Liver (tissue), 2 donors: ENCODE measurements at regions not wholly inside any gene's neighbourhood (a gene's known extent, or its start where the extent isn't known, plus 50 kb on each side); places are given as distances from the start of the nearest gene placed in this dataset.

Source experiments
- TF ChIP-seq, protein P1 (sequence below): IDR thresholded peaks from 2 replicates; pipeline ENCODE4 v1.6.1; 2016; ENCODE audit warnings: antibody characterized with exemption, mild to moderate bottlenecking
- TF ChIP-seq, protein P2 (sequence below): fragments of 150-350 bp; IDR thresholded peaks from 2 replicates; pipeline ENCODE4 v1.5.1; 2017; ENCODE audit warnings: improper control_type of control experiment, low read depth, low read length; ENCODE audit not compliant: missing input control
- donor health status: healthy.

DNA sequence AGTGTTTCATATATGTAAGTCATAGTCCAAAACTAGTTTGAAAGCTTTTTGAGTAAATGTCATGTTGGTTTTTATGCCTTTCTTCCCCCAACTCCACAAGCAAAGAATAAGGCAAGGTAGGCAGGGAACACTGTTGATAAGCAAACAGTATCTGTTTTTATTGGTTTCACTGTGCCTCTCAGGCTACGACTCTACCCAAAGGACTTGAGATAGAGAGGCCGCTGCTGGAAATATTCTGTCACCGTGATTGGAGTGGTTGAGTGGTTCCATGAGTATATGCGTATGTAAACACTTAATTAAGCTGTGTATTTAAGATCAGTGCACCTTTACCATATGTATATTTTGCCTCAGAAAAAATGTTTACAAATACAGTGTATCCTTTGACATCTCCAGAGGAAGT is 138.1 kb upstream of the KIF26B start:
- TF ChIP-seq, protein P1, sequence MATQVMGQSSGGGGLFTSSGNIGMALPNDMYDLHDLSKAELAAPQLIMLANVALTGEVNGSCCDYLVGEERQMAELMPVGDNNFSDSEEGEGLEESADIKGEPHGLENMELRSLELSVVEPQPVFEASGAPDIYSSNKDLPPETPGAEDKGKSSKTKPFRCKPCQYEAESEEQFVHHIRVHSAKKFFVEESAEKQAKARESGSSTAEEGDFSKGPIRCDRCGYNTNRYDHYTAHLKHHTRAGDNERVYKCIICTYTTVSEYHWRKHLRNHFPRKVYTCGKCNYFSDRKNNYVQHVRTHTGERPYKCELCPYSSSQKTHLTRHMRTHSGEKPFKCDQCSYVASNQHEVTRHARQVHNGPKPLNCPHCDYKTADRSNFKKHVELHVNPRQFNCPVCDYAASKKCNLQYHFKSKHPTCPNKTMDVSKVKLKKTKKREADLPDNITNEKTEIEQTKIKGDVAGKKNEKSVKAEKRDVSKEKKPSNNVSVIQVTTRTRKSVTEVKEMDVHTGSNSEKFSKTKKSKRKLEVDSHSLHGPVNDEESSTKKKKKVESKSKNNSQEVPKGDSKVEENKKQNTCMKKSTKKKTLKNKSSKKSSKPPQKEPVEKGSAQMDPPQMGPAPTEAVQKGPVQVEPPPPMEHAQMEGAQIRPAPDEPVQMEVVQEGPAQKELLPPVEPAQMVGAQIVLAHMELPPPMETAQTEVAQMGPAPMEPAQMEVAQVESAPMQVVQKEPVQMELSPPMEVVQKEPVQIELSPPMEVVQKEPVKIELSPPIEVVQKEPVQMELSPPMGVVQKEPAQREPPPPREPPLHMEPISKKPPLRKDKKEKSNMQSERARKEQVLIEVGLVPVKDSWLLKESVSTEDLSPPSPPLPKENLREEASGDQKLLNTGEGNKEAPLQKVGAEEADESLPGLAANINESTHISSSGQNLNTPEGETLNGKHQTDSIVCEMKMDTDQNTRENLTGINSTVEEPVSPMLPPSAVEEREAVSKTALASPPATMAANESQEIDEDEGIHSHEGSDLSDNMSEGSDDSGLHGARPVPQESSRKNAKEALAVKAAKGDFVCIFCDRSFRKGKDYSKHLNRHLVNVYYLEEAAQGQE = no peak
- TF ChIP-seq, protein P2, sequence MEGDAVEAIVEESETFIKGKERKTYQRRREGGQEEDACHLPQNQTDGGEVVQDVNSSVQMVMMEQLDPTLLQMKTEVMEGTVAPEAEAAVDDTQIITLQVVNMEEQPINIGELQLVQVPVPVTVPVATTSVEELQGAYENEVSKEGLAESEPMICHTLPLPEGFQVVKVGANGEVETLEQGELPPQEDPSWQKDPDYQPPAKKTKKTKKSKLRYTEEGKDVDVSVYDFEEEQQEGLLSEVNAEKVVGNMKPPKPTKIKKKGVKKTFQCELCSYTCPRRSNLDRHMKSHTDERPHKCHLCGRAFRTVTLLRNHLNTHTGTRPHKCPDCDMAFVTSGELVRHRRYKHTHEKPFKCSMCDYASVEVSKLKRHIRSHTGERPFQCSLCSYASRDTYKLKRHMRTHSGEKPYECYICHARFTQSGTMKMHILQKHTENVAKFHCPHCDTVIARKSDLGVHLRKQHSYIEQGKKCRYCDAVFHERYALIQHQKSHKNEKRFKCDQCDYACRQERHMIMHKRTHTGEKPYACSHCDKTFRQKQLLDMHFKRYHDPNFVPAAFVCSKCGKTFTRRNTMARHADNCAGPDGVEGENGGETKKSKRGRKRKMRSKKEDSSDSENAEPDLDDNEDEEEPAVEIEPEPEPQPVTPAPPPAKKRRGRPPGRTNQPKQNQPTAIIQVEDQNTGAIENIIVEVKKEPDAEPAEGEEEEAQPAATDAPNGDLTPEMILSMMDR = no peak
